ENCODE measurements at regions not wholly inside any gene's neighbourhood (a gene's known extent, or its start where the extent isn't known, plus 50 kb on each side); places are given as distances from the start of the nearest gene placed in this dataset.

- peak; percentile 42 for DNase-seq (ENCODE audit: unreplicated experiment)
- POLR2A ChIA-PET, result no interaction called here
Measured at GRCh38 chr13:37375071-37375470, 223.5 kb downstream of the POSTN start.

GRCh38 chr13:37369616-37370015, 229.0 kb downstream of the POSTN start:
- Mint-ChIP-seq H3K4me1 (ENCODE audit: insufficient read depth, unreplicated experiment) (peaks cover 6% of the 10 kb centered on the region), H3K27me3 (ENCODE audit: insufficient read depth, unreplicated experiment) (no peaks in the 10 kb centered on the region), H3K9me3 (ENCODE audit: unreplicated experiment) (no peaks in the 10 kb centered on the region), H3K36me3 (ENCODE audit: insufficient read depth, unreplicated experiment) (no peaks in the 10 kb centered on the region), H3K4me3 (ENCODE audit: unreplicated experiment) (no peak overlapping the region), H3K27ac (ENCODE audit: low read depth, unreplicated experiment) (peak overlapping the region; percentile 30)
- TF ChIP-seq CTCF (IDR thresholded peaks at IDR 0.05; ENCODE audit: unreplicated experiment), result no peak
- BruUV-seq (replicated peaks), result no TSS peak
- intact Hi-C loops (cut with micrococcal nuclease), result no loop called here
- no peak for DNase-seq (ENCODE audit: unreplicated experiment)
- ChIA-PET POLR2A (interaction anchor here (0.5 to 0.6 kb wide), 2 partner anchors 9 to 63 kb away, joined by 3 read pairs; no protein-coding TSS in a partner anchor), CTCF (interaction anchor here (0.9 kb wide), 1 partner anchor 230 kb away, joined by 3 read pairs; no protein-coding TSS in a partner anchor)

More at GRCh38 chr13:37375071-37375470, 223.5 kb downstream of the POSTN start:
- no peak overlapping the region for H3K27ac Mint-ChIP-seq (ENCODE audit: low read depth, unreplicated experiment)
- intact Hi-C loops (cut with micrococcal nuclease), result no loop called here
- no peaks in the 10 kb centered on the region for H3K36me3 Mint-ChIP-seq (ENCODE audit: insufficient read depth, unreplicated experiment)
- H3K27me3 Mint-ChIP-seq (ENCODE audit: insufficient read depth, unreplicated experiment), result no peaks in the 10 kb centered on the region
- TF ChIP-seq CTCF (IDR thresholded peaks at IDR 0.05; ENCODE audit: unreplicated experiment), result no peak
- BruUV-seq (replicated peaks), result no TSS peak
- H3K4me3 Mint-ChIP-seq (ENCODE audit: unreplicated experiment), result no peak overlapping the region
- peaks cover 2% of the 10 kb centered on the region for H3K4me1 Mint-ChIP-seq (ENCODE audit: insufficient read depth, unreplicated experiment)
- H3K9me3 Mint-ChIP-seq (ENCODE audit: unreplicated experiment), result no peaks in the 10 kb centered on the region
- CTCF ChIA-PET, result interaction anchor here (1.0 kb wide), 1 partner anchor 230 kb away, joined by 3 read pairs; no protein-coding TSS in a partner anchor

- Mint-ChIP-seq H3K27me3 (ENCODE audit: insufficient read depth, unreplicated experiment) (no peaks in the 10 kb centered on the region), H3K36me3 (ENCODE audit: insufficient read depth, unreplicated experiment) (no peaks in the 10 kb centered on the region), H3K9me3 (ENCODE audit: unreplicated experiment) (no peaks in the 10 kb centered on the region), H3K27ac (ENCODE audit: low read depth, unreplicated experiment) (no peak overlapping the region), H3K4me1 (ENCODE audit: insufficient read depth, unreplicated experiment) (peaks cover 6% of the 10 kb centered on the region), H3K4me3 (ENCODE audit: unreplicated experiment) (no peak overlapping the region)
- ChIA-PET POLR2A (no interaction called here), CTCF (no interaction called here)
- no TSS peak for BruUV-seq (replicated peaks)
- TF ChIP-seq CTCF (IDR thresholded peaks at IDR 0.05; ENCODE audit: unreplicated experiment), result no peak
- DNase-seq (ENCODE audit: unreplicated experiment), result no peak
- intact Hi-C loops (cut with micrococcal nuclease), result no loop called here
Measured at GRCh38 chr13:37368501-37368900, 230.1 kb downstream of the POSTN start.

GRCh38 chr13:37366044-37366770, 232.4 kb downstream of the POSTN start:
- TF ChIP-seq CTCF (IDR thresholded peaks at IDR 0.05; ENCODE audit: unreplicated experiment), result no peak
- DNase-seq (ENCODE audit: unreplicated experiment), result no peak
- intact Hi-C loops (cut with micrococcal nuclease), result no loop called here
- ChIA-PET POLR2A (no interaction called here), CTCF (interaction anchor here (0.6 kb wide), 2 partner anchors 192 to 329 kb away, joined by 4 to 5 read pairs; no protein-coding TSS in a partner anchor)
- Mint-ChIP-seq H3K36me3 (ENCODE audit: insufficient read depth, unreplicated experiment) (no peaks in the 10 kb centered on the region), H3K27me3 (ENCODE audit: insufficient read depth, unreplicated experiment) (no peaks in the 10 kb centered on the region), H3K4me3 (ENCODE audit: unreplicated experiment) (no peak overlapping the region), H3K9me3 (ENCODE audit: unreplicated experiment) (no peaks in the 10 kb centered on the region), H3K4me1 (ENCODE audit: insufficient read depth, unreplicated experiment) (peaks cover 14% of the 10 kb centered on the region), H3K27ac (ENCODE audit: low read depth, unreplicated experiment) (no peak overlapping the region)
- no TSS peak for BruUV-seq (replicated peaks)

All from MCF 10A (cell line).